ENCODE measurements at regions not wholly inside any gene's neighbourhood (a gene's known extent, or its start where the extent isn't known, plus 50 kb on each side); places are given as distances from the start of the nearest gene placed in this dataset.
"Not testable (repeated sequence)": the region's sequence is repeated elsewhere in the genome, so short reads cannot be mapped to it uniquely, and the experiment has no call there.

DNA sequence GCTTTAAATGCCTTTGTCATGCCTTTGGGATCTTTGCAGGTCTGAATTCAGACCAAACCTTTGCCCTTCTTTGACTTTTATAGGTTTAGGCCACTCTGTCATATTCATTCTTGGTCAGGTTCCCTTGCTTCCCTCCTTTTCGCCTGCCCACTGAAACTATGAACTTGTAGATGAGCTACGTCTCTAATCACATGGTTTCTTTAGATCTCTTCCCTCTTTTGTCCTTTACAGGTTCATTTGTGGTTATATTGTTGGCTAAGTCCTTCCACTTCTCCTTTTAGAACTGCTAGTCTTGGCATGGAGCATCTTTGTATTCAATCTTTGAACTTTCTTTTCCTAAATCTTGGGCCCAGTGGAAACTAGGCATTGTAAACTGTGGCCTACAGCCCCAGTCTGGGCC, 104.0 kb upstream of the ZEB1 start:
- no peaks in the 10 kb centered on the region for H3K4me1 ChIP-seq (ENCODE audit: control insufficient read depth, insufficient read depth, low read length)
- no peak for ATAC-seq
- 88% methylated on average over 2 of the region's 2 CpGs for WGBS
- no peaks in the 10 kb centered on the region for H3K9me3 ChIP-seq (ENCODE audit: control insufficient read depth, low read length)
- H3K27ac ChIP-seq (ENCODE audit: low read length): no peak overlapping the region
- H3K4me3 ChIP-seq (ENCODE audit: low read length): no peak overlapping the region
- H3K27me3 ChIP-seq (ENCODE audit: control insufficient read depth, insufficient read depth): no peaks in the 10 kb centered on the region
- intact Hi-C loops (cut with DNase I): loop anchor here in 1 of 4 donors (10.0 kb wide), 1 partner anchor 50 kb away; no protein-coding TSS in a partner anchor
- DNase-seq: no peak

DNA sequence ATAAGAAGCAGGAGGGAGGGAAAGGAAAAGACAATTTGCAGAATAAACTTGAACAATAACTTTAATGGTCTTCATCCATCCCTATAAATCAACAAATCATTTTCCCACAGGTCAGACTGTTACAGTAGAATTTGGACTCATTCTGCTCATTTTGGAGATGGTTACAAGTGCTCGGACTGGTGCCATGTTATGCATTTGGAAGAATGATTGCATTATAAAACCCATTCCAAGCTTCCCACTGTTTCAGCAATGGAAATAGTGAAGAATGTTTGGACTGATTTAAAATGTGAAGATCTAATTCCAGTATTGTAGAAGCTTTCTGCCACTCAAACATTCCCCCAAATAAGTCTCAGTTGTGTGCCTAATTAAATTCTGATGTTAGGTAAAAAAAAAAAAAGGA, 99.7 kb upstream of the ZEB1 start:
- no peaks in the 10 kb centered on the region for H3K27me3 ChIP-seq (ENCODE audit: control insufficient read depth, insufficient read depth)
- no peak overlapping the region for H3K27ac ChIP-seq (ENCODE audit: low read length)
- no peaks in the 10 kb centered on the region for H3K4me1 ChIP-seq (ENCODE audit: control insufficient read depth, insufficient read depth, low read length)
- DNase-seq: no peak
- H3K4me3 ChIP-seq (ENCODE audit: low read length): no peak overlapping the region
- no peak for ATAC-seq
- 66% methylated on average over 1 of the region's 1 CpG for WGBS
- intact Hi-C loops (cut with DNase I): loop anchor here in 1 of 4 donors (10.0 kb wide), 1 partner anchor 45 kb away; no protein-coding TSS in a partner anchor
- H3K9me3 ChIP-seq (ENCODE audit: control insufficient read depth, low read length): no peaks in the 10 kb centered on the region

- DNase-seq; ATAC-seq; H3K4me1 ChIP-seq (ENCODE audit: control insufficient read depth, insufficient read depth, low read length); H3K9me3 ChIP-seq (ENCODE audit: control insufficient read depth, low read length); intact Hi-C loops (cut with DNase I); H3K4me3 ChIP-seq (ENCODE audit: low read length); H3K27ac ChIP-seq (ENCODE audit: low read length); H3K27me3 ChIP-seq (ENCODE audit: control insufficient read depth, insufficient read depth): not testable (repeated sequence)
- 95% methylated on average over 4 of the region's 4 CpGs for WGBS
Observed at GRCh38 chr10:31228780-31229179, 90.2 kb upstream of the ZEB1 start.

DNA sequence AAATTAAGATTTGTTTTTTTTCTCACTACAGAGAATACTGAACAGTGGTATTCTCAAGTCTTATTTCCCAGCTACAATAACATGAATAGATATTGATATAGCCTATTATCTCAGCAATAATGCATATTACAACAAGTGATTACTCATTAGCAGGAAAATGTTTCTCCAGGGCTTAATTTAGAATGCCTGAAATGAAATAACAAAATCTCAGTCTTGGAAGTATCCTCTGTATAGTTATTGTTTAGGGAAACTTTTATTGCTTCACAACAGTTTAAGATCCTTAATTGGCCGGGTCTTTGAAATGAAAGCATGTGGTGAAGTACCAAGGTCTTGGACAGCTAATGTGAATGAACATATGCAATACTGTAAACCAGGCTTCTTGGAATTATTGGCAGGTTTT, 79.1 kb upstream of the ZEB1 start:
- Histone ChIP-seq H3K4me1 (ENCODE audit: control insufficient read depth, insufficient read depth, low read length) (peaks cover 2% of the 10 kb centered on the region), H3K9me3 (ENCODE audit: control insufficient read depth, low read length) (no peaks in the 10 kb centered on the region), H3K27me3 (ENCODE audit: control insufficient read depth, insufficient read depth) (no peaks in the 10 kb centered on the region), H3K4me3 (ENCODE audit: low read length) (no peak overlapping the region), H3K27ac (ENCODE audit: low read length) (no peak overlapping the region)
- DNase-seq (no peak), ATAC-seq (no peak)
- intact Hi-C loops (cut with DNase I): no loop called here
- WGBS: 87% methylated on average over 1 of the region's 1 CpG

- WGBS: 53% methylated on average over 1 of the region's 1 CpG
- Histone ChIP-seq H3K27me3 (ENCODE audit: control insufficient read depth, insufficient read depth) (no peaks in the 10 kb centered on the region), H3K27ac (ENCODE audit: low read length) (no peak overlapping the region), H3K9me3 (ENCODE audit: control insufficient read depth, low read length) (no peaks in the 10 kb centered on the region), H3K4me1 (ENCODE audit: control insufficient read depth, insufficient read depth, low read length) (peaks cover 2% of the 10 kb centered on the region), H3K4me3 (ENCODE audit: low read length) (no peak overlapping the region)
- ATAC-seq: peak in 1 of 2 donors; percentile 90
- intact Hi-C loops (cut with DNase I): no loop called here
- DNase-seq: peak in 1 of 3 donors; percentile 27
Observed at GRCh38 chr10:31242902-31243301, 76.1 kb upstream of the ZEB1 start.

- H3K4me3 ChIP-seq (ENCODE audit: low read length); ATAC-seq; intact Hi-C loops (cut with DNase I); DNase-seq; H3K9me3 ChIP-seq (ENCODE audit: control insufficient read depth, low read length); H3K27me3 ChIP-seq (ENCODE audit: control insufficient read depth, insufficient read depth); H3K4me1 ChIP-seq (ENCODE audit: control insufficient read depth, insufficient read depth, low read length); H3K27ac ChIP-seq (ENCODE audit: low read length): not testable (repeated sequence)
- WGBS: 87% methylated on average over 4 of the region's 4 CpGs
Observed at GRCh38 chr10:31251118-31251517, 67.9 kb upstream of the ZEB1 start.

GRCh38 chr10:31253237-31253636, 65.8 kb upstream of the ZEB1 start:
- DNase-seq (no peak), ATAC-seq (no peak)
- intact Hi-C loops (cut with DNase I): no loop called here
- Histone ChIP-seq H3K27ac (ENCODE audit: low read length) (no peak overlapping the region), H3K9me3 (ENCODE audit: control insufficient read depth, low read length) (no peaks in the 10 kb centered on the region), H3K4me1 (ENCODE audit: control insufficient read depth, insufficient read depth, low read length) (no peaks in the 10 kb centered on the region), H3K4me3 (ENCODE audit: low read length) (no peak overlapping the region), H3K27me3 (ENCODE audit: control insufficient read depth, insufficient read depth) (no peaks in the 10 kb centered on the region)
- WGBS: 76% methylated on average over 1 of the region's 1 CpG

DNA sequence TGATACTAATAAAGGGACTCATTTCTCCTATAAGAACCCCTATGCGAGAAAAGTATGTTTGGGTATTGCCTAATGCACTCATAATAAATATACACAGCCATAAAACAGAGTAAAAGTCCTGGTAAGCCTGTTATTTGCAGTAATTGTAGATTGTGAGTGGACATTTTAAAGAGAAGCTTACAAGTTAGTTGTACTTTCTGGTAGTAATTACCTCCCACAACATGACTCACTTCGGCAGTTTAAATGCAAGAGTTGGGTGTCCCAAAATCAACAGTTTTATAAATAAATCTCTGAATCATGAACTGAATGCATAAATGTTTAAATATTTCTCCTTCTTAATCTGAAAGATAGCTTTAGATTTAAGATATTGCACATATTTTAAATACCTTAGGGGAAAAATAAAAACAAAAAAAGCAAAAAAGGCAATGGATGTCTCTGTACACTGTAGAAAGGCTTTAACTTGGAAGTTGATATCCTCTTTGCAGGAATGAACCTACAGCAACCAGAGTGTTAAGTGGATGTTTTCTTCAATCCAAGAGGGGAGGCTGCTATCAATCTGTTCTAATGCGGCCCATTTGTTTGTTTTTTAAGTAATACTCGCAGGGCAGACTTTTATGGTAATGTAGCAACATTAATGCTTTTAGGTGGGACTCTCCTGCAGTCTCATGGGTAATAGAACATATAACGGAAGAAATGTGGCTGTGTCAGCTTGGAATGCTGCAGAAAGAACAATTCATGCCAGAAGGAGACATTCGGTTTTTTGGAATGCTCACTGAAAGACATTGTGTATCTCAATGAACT, 57.3 kb upstream of the ZEB1 start:
- Histone ChIP-seq H3K9me3 (ENCODE audit: control insufficient read depth, low read length) (no peaks in the 10 kb centered on the region), H3K27me3 (ENCODE audit: control insufficient read depth, insufficient read depth) (no peaks in the 10 kb centered on the region), H3K4me3 (ENCODE audit: low read length) (peak overlapping the region; percentile 1), H3K27ac (ENCODE audit: low read length) (no peak overlapping the region), H3K4me1 (ENCODE audit: control insufficient read depth, insufficient read depth, low read length) (peaks cover 7% of the 10 kb centered on the region)
- ATAC-seq (peak in 1 of 2 donors; percentile 13), DNase-seq (no peak)
- intact Hi-C loops (cut with DNase I): loop anchor here in 1 of 4 donors (10.0 kb wide), 1 partner anchor 47 kb away; no protein-coding TSS in a partner anchor
- 49% methylated on average over 6 of the region's 6 CpGs for WGBS

GRCh38 chr10:31262672-31263071, 56.3 kb upstream of the ZEB1 start:
- Histone ChIP-seq H3K4me3 (ENCODE audit: low read length) (no peak overlapping the region), H3K4me1 (ENCODE audit: control insufficient read depth, insufficient read depth, low read length) (peaks cover 7% of the 10 kb centered on the region), H3K9me3 (ENCODE audit: control insufficient read depth, low read length) (no peaks in the 10 kb centered on the region), H3K27ac (ENCODE audit: low read length) (no peak overlapping the region), H3K27me3 (ENCODE audit: control insufficient read depth, insufficient read depth) (no peaks in the 10 kb centered on the region)
- intact Hi-C loops (cut with DNase I): loop anchor here in 1 of 4 donors (10.0 kb wide), 1 partner anchor 48 kb away; no protein-coding TSS in a partner anchor
- DNase-seq (peak in 2 of 3 donors; percentile 29 to 37), ATAC-seq (peak; percentile 69 to 92)
- 22% methylated on average over 2 of the region's 2 CpGs for WGBS

DNA sequence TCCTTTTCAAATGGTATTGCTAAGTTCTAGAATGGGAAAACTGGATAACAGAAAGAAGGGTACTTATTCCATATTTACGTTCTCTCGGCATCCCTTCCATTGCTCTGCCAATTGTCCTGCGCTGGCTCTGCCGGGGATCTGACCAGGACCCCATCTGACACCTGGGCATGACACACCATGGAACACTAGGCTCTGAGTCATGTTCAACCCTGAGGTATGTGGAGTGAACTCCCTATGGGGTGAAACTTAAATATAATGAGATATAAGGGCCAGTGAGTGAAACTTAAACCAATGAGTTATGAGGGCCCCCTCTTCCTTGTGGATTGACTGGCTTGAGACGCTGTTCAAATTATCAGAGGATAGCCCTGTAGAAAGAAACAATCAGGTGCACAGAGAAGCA, 55.1 kb upstream of the ZEB1 start:
- no peak overlapping the region for H3K27ac ChIP-seq (ENCODE audit: low read length)
- peaks cover 7% of the 10 kb centered on the region for H3K4me1 ChIP-seq (ENCODE audit: control insufficient read depth, insufficient read depth, low read length)
- intact Hi-C loops (cut with DNase I): loop anchor here in 1 of 4 donors (10.0 kb wide), 1 partner anchor 49 kb away; no protein-coding TSS in a partner anchor
- H3K9me3 ChIP-seq (ENCODE audit: control insufficient read depth, low read length): no peaks in the 10 kb centered on the region
- H3K27me3 ChIP-seq (ENCODE audit: control insufficient read depth, insufficient read depth): no peaks in the 10 kb centered on the region
- no peak for DNase-seq
- WGBS: 98% methylated on average over 5 of the region's 5 CpGs
- ATAC-seq: no peak
- H3K4me3 ChIP-seq (ENCODE audit: low read length): no peak overlapping the region

DNA sequence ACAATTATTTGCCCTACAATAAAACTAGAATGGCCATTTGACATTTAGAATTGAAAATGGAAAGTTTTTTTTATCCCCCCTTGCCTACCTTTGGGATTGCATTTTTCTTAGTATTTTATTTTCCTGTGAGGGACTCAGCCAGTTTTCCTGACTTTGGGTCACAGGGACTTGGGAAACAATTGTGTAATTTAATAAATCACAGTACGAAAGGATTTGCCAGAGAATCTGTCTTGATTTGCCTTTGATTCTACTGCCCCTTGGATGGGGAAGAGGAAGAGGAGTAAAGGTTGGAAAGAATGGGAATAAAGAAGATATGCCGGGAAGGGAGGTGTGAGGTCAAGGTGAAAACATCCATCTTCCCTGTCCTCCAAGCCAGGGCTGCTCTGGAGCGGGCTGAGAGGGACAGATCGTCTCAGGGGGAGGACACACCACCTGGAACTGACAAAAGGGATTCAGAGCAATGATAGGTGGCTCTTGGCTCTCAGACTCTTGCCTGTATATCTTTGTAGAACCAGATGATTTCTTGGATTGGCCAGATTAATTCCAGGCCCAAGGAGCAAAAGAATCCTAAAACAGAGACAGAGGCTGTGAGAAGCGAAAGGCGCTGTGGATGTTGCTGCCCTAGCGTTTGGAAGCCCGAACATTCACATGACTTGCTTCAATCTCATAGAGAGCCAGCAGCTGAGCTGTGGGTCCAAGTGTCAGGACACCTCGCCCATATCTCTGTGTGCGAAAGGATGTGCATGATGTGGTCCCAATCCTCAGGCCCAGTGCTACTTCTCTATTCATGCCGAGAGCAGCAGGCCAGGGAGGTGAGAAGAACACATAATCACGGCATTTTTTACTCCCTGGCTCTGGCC, 50.3 kb upstream of the ZEB1 start:
- no peaks in the 10 kb centered on the region for H3K9me3 ChIP-seq (ENCODE audit: control insufficient read depth, low read length)
- WGBS: 77% methylated on average over 12 of the region's 12 CpGs
- H3K4me3 ChIP-seq (ENCODE audit: low read length): no peak overlapping the region
- intact Hi-C loops (cut with DNase I): loop anchor here in 1 of 4 donors (10.0 kb wide), 1 partner anchor 54 kb away; no protein-coding TSS in a partner anchor
- H3K27me3 ChIP-seq (ENCODE audit: control insufficient read depth, insufficient read depth): no peaks in the 10 kb centered on the region
- no peak for DNase-seq
- H3K4me1 ChIP-seq (ENCODE audit: control insufficient read depth, insufficient read depth, low read length): no peaks in the 10 kb centered on the region
- no peak for ATAC-seq
- H3K27ac ChIP-seq (ENCODE audit: low read length): peak overlapping the region; percentile 17

Measured in right cardiac atrium (tissue), 5 donors.